Activated CD4-positive, alpha-beta T cell treated with anti-CD3 and anti-CD28 coated beads, Interleukin-2, Interleukin-4, amounts not matched to agents 100 ng/mL and 50 ng/mL, durations not matched to agents 16 hours and 8 hours (primary cell): ENCODE measurements at regions not wholly inside any gene's neighbourhood (a gene's known extent, or its start where the extent isn't known, plus 50 kb on each side); places are given as distances from the start of the nearest gene placed in this dataset.
"Not testable (repeated sequence)": the region's sequence is repeated elsewhere in the genome, so short reads cannot be mapped to it uniquely, and the experiment has no call there.

Source experiments
- DNase-seq: peaks from one replicate; pipeline ENCODE4 v3.0.0-alpha.2; 2020; ENCODE audit warnings: low spot score

DNA sequence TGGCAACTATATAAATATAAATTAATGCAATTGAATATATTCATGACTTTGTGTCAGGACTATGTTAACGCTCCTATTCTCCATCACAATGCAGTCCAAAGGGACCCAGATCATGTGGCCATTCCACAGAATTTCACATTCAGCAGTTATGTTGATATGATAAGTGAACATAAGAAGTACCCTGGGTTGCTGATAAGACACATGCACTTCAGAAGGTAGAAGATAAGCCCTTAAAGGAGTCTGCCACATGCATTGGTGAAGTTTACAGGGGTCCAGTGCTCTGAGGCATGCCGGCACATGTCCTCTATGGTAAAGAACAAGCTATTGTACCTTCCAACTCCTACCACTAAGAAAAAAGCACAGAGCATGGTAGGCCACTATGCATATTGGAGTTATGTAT lies 76.4 kb downstream of the PHAX start:
- DNase-seq: no peak

DNA sequence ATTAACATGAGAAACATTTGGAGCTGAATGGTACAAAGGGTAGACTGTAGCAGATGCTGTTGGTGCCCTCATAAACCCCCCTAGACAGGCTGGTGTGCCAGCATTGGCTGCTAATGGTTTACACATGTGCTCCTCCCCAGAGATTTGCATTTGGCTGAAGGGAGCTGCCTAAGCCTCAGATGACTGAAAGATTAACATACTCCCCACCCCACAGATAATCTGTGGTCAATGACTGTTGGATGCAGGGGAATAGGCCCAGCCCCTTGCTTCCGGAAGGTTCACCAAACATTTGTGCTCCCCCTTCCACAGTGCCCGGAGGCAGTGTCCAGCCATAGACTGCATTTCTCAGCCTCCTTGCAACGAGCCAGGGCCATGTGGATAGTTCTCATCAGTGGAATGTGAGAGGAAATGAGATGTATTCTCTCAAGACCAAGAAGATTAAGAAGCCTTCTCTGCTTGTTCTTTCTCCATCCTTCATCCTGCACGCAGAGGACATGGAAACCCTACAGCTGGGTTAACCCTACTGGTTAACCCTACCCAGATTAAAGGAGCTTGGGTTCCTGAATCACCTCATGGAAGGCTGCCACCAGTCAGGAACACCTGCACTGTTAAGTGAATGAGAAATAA lies 79.6 kb downstream of the PHAX start:
- no peak for DNase-seq

DNA sequence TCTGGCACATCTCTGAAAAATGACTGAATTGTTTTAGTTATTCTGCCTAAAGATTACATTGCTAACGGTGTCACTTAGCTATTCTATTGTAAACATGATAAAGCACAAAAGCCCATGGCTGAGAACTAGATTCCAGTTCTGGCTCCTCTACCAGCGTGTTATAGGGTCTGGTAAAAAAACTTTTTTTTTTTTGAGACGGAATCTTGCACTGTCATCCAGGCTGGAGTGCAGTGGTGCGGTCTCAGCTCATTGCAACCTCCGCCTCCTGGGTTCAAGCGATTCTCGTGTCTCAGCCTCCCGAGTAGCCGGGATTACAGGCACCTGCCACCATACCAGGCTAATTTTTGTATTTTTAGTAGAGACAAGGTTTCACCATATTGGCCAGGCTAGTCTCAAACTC lies 80.6 kb downstream of the PHAX start:
- DNase-seq: not testable (repeated sequence)

- DNase-seq: no peak
Observed at GRCh38 chr5:126681970-126682369, 81.2 kb downstream of the PHAX start.

- no peak for DNase-seq
Observed at GRCh38 chr5:126682856-126683255, 82.1 kb downstream of the PHAX start.

DNA sequence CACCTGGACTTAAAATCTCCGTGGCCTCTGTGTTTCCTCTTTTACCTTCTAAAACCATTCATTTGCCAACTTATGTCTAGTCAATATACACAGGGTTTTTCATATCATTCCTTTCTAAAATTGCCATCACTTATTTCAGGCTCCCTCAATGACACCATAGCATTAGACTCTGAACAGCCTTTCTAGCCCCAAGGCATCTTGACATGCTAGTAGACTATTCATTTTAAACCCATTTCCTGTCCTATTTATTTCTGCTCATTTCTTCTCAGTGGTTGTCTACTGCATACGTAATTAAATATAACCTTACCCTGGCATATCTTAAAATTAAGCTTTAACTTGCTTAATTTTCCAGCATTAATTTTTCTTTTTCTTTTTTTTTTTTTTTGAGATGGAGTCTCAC lies 83.2 kb downstream of the PHAX start:
- no peak for DNase-seq

DNA sequence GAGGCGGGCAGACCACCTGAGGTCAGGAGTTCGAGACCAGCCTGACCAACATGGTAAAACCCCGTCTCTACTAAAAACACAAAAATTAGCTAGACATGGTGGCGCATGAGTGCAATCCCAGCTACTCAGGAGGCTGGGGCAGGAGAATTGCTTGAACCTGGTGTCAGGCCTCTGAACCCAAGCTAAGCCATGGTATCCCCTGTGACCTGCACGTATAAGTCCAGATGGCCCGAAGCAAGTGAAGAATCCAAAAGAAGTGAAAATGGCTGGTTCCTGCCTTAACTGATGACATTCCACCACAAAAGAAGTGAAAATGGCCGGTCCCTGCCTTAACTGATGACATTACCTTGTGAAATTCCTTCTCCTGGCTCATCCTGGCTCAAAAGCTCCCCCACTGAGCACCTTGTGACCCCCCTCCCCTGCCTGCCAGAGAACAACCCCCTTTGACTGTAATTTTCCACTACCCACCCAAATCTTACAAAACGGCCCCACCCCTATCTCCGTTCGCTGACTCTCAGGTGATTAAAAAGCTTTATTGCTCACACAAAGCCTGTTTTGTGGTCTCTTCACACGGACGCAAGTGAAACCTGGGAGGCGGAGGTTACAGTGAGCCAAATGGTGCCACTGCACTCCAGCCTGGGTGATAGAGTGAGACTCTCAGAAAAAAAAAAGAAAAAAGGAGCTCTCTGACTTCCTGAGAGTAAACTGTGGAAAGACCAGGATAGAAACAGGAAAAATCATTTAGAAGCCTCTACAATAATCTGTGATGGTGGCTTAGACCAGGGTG lies 84.1 kb downstream of the PHAX start:
- DNase-seq: peak; percentile 42

- DNase-seq: no peak
Observed at GRCh38 chr5:126686451-126687126, 85.8 kb downstream of the PHAX start.

DNA sequence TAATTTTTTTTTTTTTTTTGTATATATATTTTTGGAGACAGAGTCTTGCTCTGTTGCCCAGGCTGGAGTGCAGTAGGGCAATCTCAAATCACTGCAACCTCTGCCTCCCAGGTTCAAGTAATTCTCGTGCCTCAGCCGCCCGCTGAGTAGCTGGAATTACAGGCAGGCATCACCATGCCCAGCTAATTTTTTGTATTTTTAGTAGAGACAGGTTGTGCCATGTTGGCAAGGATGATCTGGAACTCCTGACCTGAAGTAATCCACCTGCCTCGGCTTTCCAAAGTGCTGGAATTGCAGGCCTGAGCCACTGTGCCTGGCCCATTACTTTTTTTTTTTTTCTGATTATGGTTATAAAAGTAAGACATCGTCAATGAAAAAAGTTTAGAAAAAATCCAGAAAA lies 84.0 kb upstream of the LMNB1 start:
- DNase-seq: no peak

DNA sequence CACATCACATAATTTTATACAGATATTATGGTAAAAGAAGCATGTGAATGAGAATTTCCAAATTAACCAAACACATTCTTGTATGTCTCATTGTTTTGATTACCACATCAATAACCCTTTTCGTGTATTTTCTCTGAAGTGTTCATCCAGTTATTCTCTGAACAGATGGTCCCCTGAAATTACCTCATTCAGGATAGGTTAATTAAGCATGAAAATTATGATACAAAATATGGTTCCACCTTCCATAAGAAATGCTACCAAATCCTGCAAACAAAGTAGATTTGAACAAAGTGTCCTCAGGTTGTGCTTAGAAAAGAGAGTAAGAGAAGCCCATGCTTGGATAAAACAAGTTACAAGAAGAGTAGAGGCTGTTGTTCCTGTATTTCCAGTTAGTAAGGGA lies 83.1 kb upstream of the LMNB1 start:
- no peak for DNase-seq

- no peak for DNase-seq
Observed at GRCh38 chr5:126694403-126694802, 82.5 kb upstream of the LMNB1 start.

DNA sequence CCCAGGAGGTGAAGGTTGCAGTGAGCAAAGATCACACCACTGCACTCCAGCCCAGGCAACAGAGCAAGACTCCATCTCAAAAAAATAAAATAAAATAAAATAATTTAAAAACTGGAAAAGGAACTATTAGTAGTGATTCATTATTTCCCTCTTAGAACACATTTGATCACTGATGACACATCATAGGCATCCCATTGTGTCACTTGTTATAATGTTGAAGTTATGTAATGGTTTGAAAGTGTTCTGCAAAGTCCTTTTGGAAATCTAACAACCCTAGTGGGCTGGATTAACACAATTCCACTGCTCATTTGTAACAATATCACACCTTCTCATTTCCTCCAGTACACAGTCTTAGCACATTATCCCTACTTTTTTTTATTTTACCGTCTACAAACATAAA lies 81.8 kb upstream of the LMNB1 start:
- no peak for DNase-seq

- no peak for DNase-seq
Observed at GRCh38 chr5:126707080-126707479, 69.9 kb upstream of the LMNB1 start.

GRCh38 chr5:126715765-126716164 lies 61.2 kb upstream of the LMNB1 start:
- no peak for DNase-seq

GRCh38 chr5:126716861-126717260 lies 60.1 kb upstream of the LMNB1 start:
- DNase-seq: no peak

DNA sequence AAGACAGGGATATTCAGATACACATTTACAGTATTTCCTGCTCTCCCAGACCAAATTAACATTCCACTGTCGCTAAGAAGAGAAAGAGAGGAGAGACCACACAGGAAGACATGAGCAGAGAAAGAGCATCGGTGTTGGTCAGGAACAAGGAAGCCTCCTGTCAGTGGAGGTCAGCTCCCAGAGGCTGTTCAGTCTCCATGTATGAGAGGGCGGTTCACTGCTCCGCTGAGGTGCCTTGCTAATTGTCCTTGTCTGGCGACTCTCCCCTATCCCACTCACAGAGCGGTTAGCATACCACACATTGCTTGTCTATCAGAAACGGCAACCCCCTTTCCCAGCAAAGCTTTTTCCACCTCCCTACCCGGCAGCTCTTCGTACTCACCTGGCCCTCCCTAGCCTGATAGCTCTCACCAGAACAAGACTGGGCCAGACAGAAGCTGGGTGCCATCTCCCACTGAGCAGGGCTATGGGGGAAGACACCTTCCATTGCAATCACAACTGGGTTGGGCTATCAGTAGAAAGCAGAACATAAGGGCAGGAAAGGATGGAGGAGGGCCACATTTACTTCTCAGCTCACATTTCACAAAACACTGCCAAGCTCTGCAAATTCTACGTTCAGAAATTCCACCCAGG lies 58.6 kb upstream of the LMNB1 start:
- no peak for DNase-seq

DNA sequence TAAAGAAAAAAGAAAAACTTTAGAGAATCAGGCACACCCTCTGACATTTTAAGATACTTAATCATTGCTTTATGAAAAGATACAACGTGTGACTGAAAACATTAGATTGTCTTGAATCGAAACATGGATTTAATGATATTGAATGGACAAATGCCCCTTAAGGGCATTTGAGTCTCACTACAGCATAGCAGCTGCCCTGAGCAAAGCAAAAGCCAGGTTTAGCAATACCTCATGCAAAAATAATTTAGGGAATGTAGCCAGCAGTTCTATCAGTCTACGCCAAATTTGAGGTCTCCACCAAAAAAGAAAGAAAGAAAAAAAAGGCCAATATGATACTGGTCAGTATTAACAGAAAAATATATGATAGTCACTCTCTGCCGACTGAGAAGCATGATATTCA lies 56.6 kb upstream of the LMNB1 start:
- DNase-seq: no peak

DNA sequence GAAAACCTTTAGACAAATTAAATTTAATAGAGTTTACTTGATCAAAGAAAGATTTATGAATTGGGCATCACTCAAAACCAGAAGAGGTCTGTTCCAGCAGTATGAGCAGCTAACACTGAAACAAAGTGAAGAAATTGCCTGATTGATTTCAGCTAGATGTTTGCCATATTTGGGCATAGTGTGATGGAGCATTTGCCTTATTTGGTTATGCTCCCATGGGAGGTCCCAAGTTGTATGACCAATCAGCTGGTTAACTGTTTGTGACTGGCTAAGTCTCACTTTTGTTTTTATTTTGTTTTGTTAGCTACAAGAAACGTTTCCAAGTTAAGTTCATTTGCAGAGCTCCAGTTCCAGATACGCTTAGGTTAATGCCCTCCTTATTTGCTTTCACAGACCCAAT lies 53.3 kb upstream of the LMNB1 start:
- no peak for DNase-seq
